ENCODE measurements at regions not wholly inside any gene's neighbourhood (a gene's known extent, or its start where the extent isn't known, plus 50 kb on each side); places are given as distances from the start of the nearest gene placed in this dataset.

DNA sequence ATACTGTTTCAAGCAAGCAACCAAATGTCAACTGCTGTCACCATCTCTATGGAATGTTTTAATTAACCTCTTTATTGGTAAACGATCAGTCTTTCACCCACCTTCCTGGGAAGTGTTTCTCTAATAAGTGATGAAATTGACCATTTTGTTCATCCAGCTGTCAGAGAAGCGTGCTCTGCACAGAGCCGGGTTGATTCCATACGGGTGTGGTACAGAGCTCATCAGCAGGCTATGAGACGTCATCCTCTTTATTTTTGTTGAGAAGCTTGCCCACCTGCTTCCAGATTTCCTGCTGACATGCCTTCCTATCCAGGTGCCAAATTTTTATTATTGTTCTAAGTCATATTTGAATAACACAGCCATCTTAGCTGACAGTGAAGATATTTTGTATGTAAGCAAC, 482.5 kb downstream of the RWDD3 start:
- no peak overlapping the region for H3K14ac ChIP-seq (ENCODE audit: insufficient read length)
- no peaks in the 10 kb centered on the region for H3K36me3 ChIP-seq (ENCODE audit: control insufficient read depth in 2 of 4, insufficient read depth in 4 of 4, low read length in 3 of 4)
- no peak overlapping the region for H3K4ac ChIP-seq (replicated peaks; ENCODE audit: insufficient read length, low read depth, low read length)
- H2BK12ac ChIP-seq (ENCODE audit: low read depth, low read length), result no peak overlapping the region
- H4K91ac ChIP-seq (replicated peaks; ENCODE audit: insufficient read length, low read length), result no peak overlapping the region
- no peaks in the 10 kb centered on the region for H3K9me3 ChIP-seq (ENCODE audit: insufficient read depth in 2 of 2, low read depth in 1 of 2, low read length in 1 of 2)
- no peak overlapping the region for H3K27ac ChIP-seq (ENCODE audit: low read depth, low read length)
- H2AK5ac ChIP-seq (ENCODE audit: low read depth, low read length), result no peak overlapping the region
- no peaks in the 10 kb centered on the region for H4K20me1 ChIP-seq (replicated peaks in 1 of 2; ENCODE audit: control insufficient read depth in 1 of 2, insufficient read depth in 2 of 2, low read length in 2 of 2)
- no peak overlapping the region for H2BK5ac ChIP-seq (ENCODE audit: low read depth, low read length)
- no peak overlapping the region for H3K18ac ChIP-seq (ENCODE audit: extremely low read depth, low read length)
- no peak overlapping the region for H2BK20ac ChIP-seq (ENCODE audit: low read length)
- no peak overlapping the region for H4K5ac ChIP-seq (ENCODE audit: insufficient read length, low read depth, low read length)
- H3K23me2 ChIP-seq (ENCODE audit: low read depth, low read length), result no peaks in the 10 kb centered on the region
- ChIA-PET POLR2A (ENCODE audit: partially characterized antibody) (no interaction called here), CTCF (ENCODE audit: partially characterized antibody) (interaction anchor here (0.7 kb wide), 1 partner anchor 9 kb away, joined by 3 read pairs; no protein-coding TSS in a partner anchor)
- H3K9ac ChIP-seq (replicated peaks in 1 of 4; ENCODE audit: extremely low read depth in 1 of 4, low read depth in 3 of 4, low read length in 3 of 4), result no peak overlapping the region
- no peaks in the 10 kb centered on the region for H3K79me1 ChIP-seq (ENCODE audit: low read depth, low read length)
- no peak overlapping the region for H4K8ac ChIP-seq (ENCODE audit: extremely low read depth, insufficient read depth, low read length)
- no peak overlapping the region for H3K4me3 ChIP-seq (ENCODE audit: extremely low read depth in 1 of 4, insufficient read depth in 2 of 4, low read depth in 3 of 4, low read length in 4 of 4)
- DNase-seq (ENCODE audit: low read depth in 1 of 2, low spot score in 2 of 2) (no peak), FAIRE-seq (no peak)
- 0 out of 7 replicates have a peak, but pooled peaks cover 0 to 3% (median 0%) of the 10 kb centered on the region in 4 experiments for H3K4me1 ChIP-seq (replicated peaks in 1 of 4; ENCODE audit: control insufficient read depth in 3 of 4, insufficient read depth in 4 of 4, low read length in 3 of 4)
- no peaks in the 10 kb centered on the region for H3K79me2 ChIP-seq (ENCODE audit: control insufficient read depth in 1 of 2, insufficient read depth in 2 of 2, low read length in 2 of 2)
- no peak overlapping the region for H3K56ac ChIP-seq (replicated peaks; ENCODE audit: insufficient read length, low read depth, low read length)
- H2BK120ac ChIP-seq (replicated peaks; ENCODE audit: low read depth, low read length), result no peak overlapping the region
- no peak overlapping the region for H3K23ac ChIP-seq (ENCODE audit: insufficient read length)
- no peaks in the 10 kb centered on the region for H3K27me3 ChIP-seq (replicated peaks in 1 of 4; ENCODE audit: control insufficient read depth in 3 of 4, extremely low read depth in 1 of 4, insufficient read depth in 3 of 4, low read length in 3 of 4)
- WGBS, 2 experiments (ENCODE audit: extremely low coverage in 1 of 2, insufficient coverage in 1 of 2, insufficient read length in 1 of 2, insufficient replicate concordance in 2 of 2, low coverage in 1 of 2, low lambda C conversion rate in 2 of 2, missing lambda C conversion rate in 1 of 2), result 97% methylated on average over 5 of the region's 5 CpGs; no CpG with 5 or more reads in 1 of the 2 experiments
- H2AFZ ChIP-seq (ENCODE audit: low read length), result no peak overlapping the region
- no peak overlapping the region for H3K4me2 ChIP-seq (ENCODE audit: insufficient read depth in 1 of 2, low read depth in 2 of 2, low read length in 2 of 2)
- no peak overlapping the region for H2BK15ac ChIP-seq (ENCODE audit: low read length)
- no peak for TF ChIP-seq KDM1A (IDR thresholded peaks at IDR 0.05; ENCODE audit: borderline replicate concordance, low read length)
- TF ChIP-seq TCF12 (IDR thresholded peaks at IDR 0.05; ENCODE audit: low read depth, low read length), result no peak
- TF ChIP-seq EGR1 (IDR thresholded peaks at IDR 0.05; ENCODE audit: borderline replicate concordance, low read depth, low read length), result no peak
- TF ChIP-seq SUZ12 (IDR thresholded peaks at IDR 0.05; ENCODE audit: low read length), result no peak
- TF ChIP-seq GTF2F1 (IDR thresholded peaks at IDR 0.05; ENCODE audit: borderline replicate concordance, low read depth, low read length), result no peak
- no peak for TF ChIP-seq EP300 (IDR thresholded peaks at IDR 0.05; ENCODE audit: borderline replicate concordance in 1 of 2, low read depth in 2 of 2, low read length in 2 of 2)
- no peak for TF ChIP-seq EZH2 (IDR thresholded peaks at IDR 0.05; ENCODE audit: low read depth, low read length, severe bottlenecking)
- no peak for TF ChIP-seq POU5F1 (IDR thresholded peaks at IDR 0.05; ENCODE audit: low read depth, low read length)
- no peak for TF ChIP-seq RXRA (IDR thresholded peaks at IDR 0.05; ENCODE audit: insufficient read depth, low read depth, low read length)
- TF ChIP-seq CTBP2 (IDR thresholded peaks at IDR 0.05; ENCODE audit: borderline replicate concordance, insufficient read depth, insufficient read length, low read length), result no peak
- no peak for TF ChIP-seq BACH1 (IDR thresholded peaks at IDR 0.05; ENCODE audit: low read length)
- TF ChIP-seq HDAC6 (IDR thresholded peaks at IDR 0.05; ENCODE audit: low read depth, low read length), result no peak
- no peak for TF ChIP-seq SP1 (IDR thresholded peaks at IDR 0.05; ENCODE audit: low read depth, low read length)

Data from H1 (cell line).